A673 (cell line): ENCODE measurements at regions not wholly inside any gene's neighbourhood (a gene's known extent, or its start where the extent isn't known, plus 50 kb on each side); places are given as distances from the start of the nearest gene placed in this dataset.

ENCODE experiments used
- CTCF ChIP-seq: fragments of 300-800, 200-600 bp; sonication (generic); conservative IDR thresholded peaks from 2 replicates; pipeline ENCODE4 v1.5.1; 2017; ENCODE audit warnings: low read depth, mild to moderate bottlenecking, antibody characterized with exemption, low read length, moderate library complexity, mixed read lengths
- EZH2 ChIP-seq: fragments of 200-600 bp; sonication (generic); IDR thresholded peaks from 2 replicates; pipeline ENCODE4 v1.6.1; 2017; ENCODE audit warnings: borderline replicate concordance, low read depth, mild to moderate bottlenecking, mixed read lengths, antibody characterized with exemption, low read length; ENCODE audit not compliant: poor library complexity, severe bottlenecking

- TF ChIP-seq CTCF (no peak), EZH2 (no peak)
Observed at GRCh38 chr18:40612356-40612755, 1342.7 kb upstream of the PIK3C3 start.
